ENCODE measurements at regions not wholly inside any gene's neighbourhood (a gene's known extent, or its start where the extent isn't known, plus 50 kb on each side); places are given as distances from the start of the nearest gene placed in this dataset.

GRCh38 chr14:89699071-89699470 lies 255.5 kb downstream of the EFCAB11 start:
- no peak overlapping the region for H2AFZ ChIP-seq
- no TSS peak for BruUV-seq (replicated peaks)
- no peaks in the 10 kb centered on the region for H3K4me1 ChIP-seq (replicated peaks; ENCODE audit: insufficient read depth)
- no peaks in the 10 kb centered on the region for H3K9me3 ChIP-seq (ENCODE audit: insufficient read depth, low read depth)
- POLR2A ChIA-PET (ENCODE audit: unreplicated experiment), result no interaction called here
- TF ChIP-seq EZH2 (IDR thresholded peaks at IDR 0.05; ENCODE audit: low read depth) (no peak), CTCF (conservative IDR thresholded peaks at IDR 0.05) (no peak)
- H4K20me1 ChIP-seq (ENCODE audit: insufficient read depth), result no peaks in the 10 kb centered on the region
- intact Hi-C loops (cut with micrococcal nuclease; ENCODE audit: unreplicated experiment), result no loop called here
- H3K27me3 ChIP-seq (ENCODE audit: insufficient read depth, low read depth), result no peaks in the 10 kb centered on the region
- H3K36me3 ChIP-seq (ENCODE audit: low read depth), result no peaks in the 10 kb centered on the region
- DNase-seq, result no peak
- no peaks in the 10 kb centered on the region for H3F3A ChIP-seq (ENCODE audit: insufficient read depth, low read depth)
- H3K27ac ChIP-seq, result no peak overlapping the region
- no peaks in the 10 kb centered on the region for H3K79me2 ChIP-seq (ENCODE audit: low read depth)
- H3K4me3 ChIP-seq, result no peak overlapping the region
- no peaks in the 10 kb centered on the region for H3K9me2 ChIP-seq (ENCODE audit: insufficient read depth)
- CTCF ChIA-PET, result no interaction called here
- no peak overlapping the region for H3K4me2 ChIP-seq

DNA sequence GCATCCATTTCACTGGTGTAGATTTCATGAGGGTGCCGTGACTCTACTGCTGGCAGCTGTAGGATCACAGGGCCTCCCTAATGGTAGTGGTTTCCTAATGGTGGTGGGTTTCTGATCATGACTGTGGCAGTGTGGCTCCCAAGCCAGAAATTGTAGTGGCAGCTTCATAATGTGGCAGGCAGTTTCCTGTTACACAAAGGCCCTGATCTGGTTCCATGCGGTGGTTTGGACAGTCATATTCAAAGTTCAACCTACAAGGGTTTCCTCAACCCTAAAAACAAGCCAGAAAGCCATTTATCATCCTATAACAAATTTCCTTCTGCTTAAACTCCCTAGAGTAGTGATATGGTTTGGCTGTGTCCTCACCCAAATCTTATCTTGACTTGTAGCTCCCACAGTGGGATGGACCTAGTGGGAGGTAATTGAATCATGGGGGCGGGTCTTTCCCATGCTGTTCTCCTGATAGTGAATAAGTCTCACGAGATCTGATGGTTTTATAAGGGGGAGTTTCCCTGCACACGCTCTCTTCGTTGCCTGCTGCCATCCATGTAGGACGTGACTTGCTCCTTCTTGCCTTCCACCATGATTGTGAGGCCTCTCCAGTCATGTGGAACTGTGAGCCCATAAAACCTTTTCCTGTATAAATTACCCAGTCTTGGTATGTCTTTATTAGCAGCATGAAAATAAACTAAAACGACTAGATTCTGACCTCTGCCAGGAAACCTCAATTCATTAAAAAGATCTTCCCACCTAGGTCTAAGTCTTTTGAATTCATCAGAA lies 257.1 kb downstream of the EFCAB11 start:
- Histone ChIP-seq H2AFZ (no peak overlapping the region), H3K27ac (no peak overlapping the region), H3K4me3 (no peak overlapping the region), H3F3A (ENCODE audit: insufficient read depth, low read depth) (no peaks in the 10 kb centered on the region), H4K20me1 (ENCODE audit: insufficient read depth) (no peaks in the 10 kb centered on the region), H3K4me1 (replicated peaks; ENCODE audit: insufficient read depth) (no peaks in the 10 kb centered on the region), H3K9me3 (ENCODE audit: insufficient read depth, low read depth) (no peaks in the 10 kb centered on the region), H3K9me2 (ENCODE audit: insufficient read depth) (no peaks in the 10 kb centered on the region), H3K4me2 (no peak overlapping the region), H3K79me2 (ENCODE audit: low read depth) (no peaks in the 10 kb centered on the region), H3K27me3 (ENCODE audit: insufficient read depth, low read depth) (no peaks in the 10 kb centered on the region), H3K36me3 (ENCODE audit: low read depth) (no peaks in the 10 kb centered on the region)
- intact Hi-C loops (cut with micrococcal nuclease; ENCODE audit: unreplicated experiment), result no loop called here
- ChIA-PET POLR2A (ENCODE audit: unreplicated experiment) (no interaction called here), CTCF (no interaction called here)
- BruUV-seq (replicated peaks), result no TSS peak
- TF ChIP-seq EZH2 (IDR thresholded peaks at IDR 0.05; ENCODE audit: low read depth) (no peak), CTCF (conservative IDR thresholded peaks at IDR 0.05) (no peak)
- no peak for DNase-seq

DNA sequence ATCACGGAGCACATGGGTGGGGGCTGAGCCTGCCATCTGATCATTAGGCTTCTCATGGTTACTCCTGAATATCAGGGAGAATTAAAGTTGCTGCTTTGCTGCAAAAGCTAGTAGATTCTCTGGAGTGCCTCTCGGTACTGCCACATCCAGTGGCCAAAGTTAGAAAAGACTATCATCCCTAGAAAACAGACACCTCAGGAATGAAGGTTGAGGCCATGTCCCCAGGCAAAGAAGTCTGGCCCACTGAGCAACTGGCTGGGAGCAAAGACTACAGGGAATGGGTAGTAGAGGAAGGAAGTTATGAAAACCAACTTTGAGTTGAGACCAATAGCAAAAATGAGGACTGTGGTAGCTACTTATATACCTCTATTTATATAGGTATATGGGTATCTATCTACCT lies 258.7 kb downstream of the EFCAB11 start:
- DNase-seq, result no peak
- Histone ChIP-seq H3K79me2 (ENCODE audit: low read depth) (no peaks in the 10 kb centered on the region), H3K4me1 (replicated peaks; ENCODE audit: insufficient read depth) (no peaks in the 10 kb centered on the region), H4K20me1 (ENCODE audit: insufficient read depth) (no peaks in the 10 kb centered on the region), H2AFZ (no peak overlapping the region), H3K4me2 (no peak overlapping the region), H3K9me3 (ENCODE audit: insufficient read depth, low read depth) (no peaks in the 10 kb centered on the region), H3K27ac (no peak overlapping the region), H3K4me3 (no peak overlapping the region), H3K27me3 (ENCODE audit: insufficient read depth, low read depth) (no peaks in the 10 kb centered on the region; the same call in 1 of the 2 replicates), H3F3A (ENCODE audit: insufficient read depth, low read depth) (no peaks in the 10 kb centered on the region), H3K9me2 (ENCODE audit: insufficient read depth) (no peaks in the 10 kb centered on the region), H3K36me3 (ENCODE audit: low read depth) (no peaks in the 10 kb centered on the region)
- POLR2A ChIA-PET (ENCODE audit: unreplicated experiment), result no interaction called here
- intact Hi-C loops (cut with micrococcal nuclease; ENCODE audit: unreplicated experiment), result no loop called here
- CTCF ChIA-PET, result no interaction called here
- no TSS peak for BruUV-seq (replicated peaks)
- no peak for TF ChIP-seq EZH2 (IDR thresholded peaks at IDR 0.05; ENCODE audit: low read depth)
- TF ChIP-seq CTCF (conservative IDR thresholded peaks at IDR 0.05), result no peak
